Activated T-cell treated with anti-CD3 and anti-CD28 coated beads for 4 hours (primary cell): ENCODE measurements at regions not wholly inside any gene's neighbourhood (a gene's known extent, or its start where the extent isn't known, plus 50 kb on each side); places are given as distances from the start of the nearest gene placed in this dataset.
"Not testable (repeated sequence)": the region's sequence is repeated elsewhere in the genome, so short reads cannot be mapped to it uniquely, and the experiment has no call there.

Experiments used
- DNase-seq: peaks from one replicate; pipeline ENCODE4 v3.0.0-alpha.2; 2020

DNA sequence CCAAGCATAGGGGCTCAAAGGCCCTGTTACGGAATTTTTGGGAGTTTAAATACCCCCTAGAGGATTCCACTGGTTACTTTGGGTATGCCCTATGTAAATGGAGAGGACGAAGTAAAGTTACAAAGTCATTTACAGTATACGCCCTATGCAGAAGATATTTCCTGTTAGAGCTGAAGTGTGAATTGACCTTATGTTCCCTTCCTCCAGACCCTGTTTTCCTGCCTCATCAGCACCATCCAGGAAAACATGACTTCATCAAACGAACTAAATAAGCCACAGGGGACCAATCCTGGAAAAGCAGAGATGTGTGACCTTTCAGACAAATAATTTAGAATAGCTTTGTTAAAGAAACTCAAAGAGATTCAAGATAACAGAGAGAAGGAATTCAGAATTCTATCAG, 177.4 kb downstream of the SQOR start:
- DNase-seq: no peak

DNA sequence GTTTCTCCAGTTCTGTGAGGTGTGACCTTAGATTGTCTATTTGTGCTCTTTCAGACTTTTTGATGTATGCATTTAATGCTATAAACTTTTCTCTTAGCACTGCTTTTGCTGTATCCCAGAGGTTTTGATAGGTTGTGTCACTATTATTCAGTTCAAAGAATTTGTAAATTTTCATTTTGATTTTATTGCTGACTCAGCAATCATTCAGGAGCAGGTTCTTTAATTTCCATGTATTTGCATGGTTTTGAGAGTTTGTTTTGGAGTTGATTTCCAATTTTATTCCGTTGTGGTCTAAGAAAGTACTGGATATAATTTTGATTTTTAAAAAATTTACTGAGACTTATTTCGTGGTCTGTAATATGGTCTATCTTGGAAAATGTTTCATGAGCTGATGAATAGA, 182.7 kb downstream of the SQOR start:
- not testable (repeated sequence) for DNase-seq

DNA sequence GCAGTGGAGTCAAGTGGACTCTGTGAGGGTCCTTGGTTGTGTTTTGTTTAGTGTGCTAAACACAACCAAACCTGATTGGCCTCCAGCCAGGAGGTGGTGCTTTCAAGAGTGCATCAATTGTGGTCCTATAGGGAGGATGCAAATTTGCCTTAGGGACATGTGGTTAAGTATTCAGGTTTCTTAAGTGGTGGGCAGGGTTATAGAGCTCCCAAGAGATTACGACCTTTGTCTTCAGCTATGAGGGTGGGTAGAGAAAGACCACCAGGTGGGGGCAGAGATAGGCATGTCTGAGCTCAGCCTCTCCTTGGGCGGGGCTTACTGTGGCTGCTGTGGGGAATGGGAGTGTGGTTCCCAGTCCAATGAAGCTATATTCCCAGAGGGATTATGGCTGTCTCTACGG, 186.6 kb downstream of the SQOR start:
- DNase-seq: no peak

DNA sequence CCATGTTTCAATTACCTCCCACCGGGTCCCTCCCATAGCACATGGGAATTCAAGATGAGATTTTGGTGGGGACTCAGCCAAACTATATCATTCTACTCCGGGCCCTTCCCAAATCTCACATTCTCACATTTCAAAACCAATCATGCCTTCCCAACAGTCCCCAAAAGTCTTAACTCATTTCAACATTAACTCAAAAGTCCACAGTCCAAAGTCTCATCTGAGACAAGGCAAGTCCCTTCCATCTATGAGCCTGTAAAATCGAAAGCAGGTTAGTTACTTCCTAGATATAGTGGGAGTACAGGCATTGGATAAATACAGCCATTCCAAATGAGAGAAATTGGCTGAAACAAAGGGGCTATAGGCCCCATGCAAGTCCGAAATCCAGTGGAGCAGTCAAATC, 188.1 kb downstream of the SQOR start:
- not testable (repeated sequence) for DNase-seq

DNA sequence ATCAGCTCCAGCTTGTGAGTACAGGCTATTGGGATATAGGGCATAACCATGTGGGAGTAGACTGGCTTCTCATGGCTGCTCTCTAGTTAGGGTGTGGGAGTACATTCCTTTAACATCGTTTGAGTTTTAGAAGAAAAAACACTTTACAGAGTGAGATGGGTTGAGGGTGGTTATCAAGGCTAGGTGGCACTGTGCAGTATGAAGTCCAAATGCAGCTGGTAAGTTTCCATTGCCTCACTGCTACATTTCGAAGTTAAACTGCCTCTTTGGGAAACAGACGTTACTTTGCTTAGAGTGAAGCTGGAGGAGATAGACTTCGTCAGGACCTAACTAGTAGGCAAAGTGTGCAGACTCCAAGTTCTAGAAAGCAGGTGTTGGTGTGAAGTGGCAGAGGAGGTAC, 192.4 kb downstream of the SQOR start:
- no peak for DNase-seq

DNA sequence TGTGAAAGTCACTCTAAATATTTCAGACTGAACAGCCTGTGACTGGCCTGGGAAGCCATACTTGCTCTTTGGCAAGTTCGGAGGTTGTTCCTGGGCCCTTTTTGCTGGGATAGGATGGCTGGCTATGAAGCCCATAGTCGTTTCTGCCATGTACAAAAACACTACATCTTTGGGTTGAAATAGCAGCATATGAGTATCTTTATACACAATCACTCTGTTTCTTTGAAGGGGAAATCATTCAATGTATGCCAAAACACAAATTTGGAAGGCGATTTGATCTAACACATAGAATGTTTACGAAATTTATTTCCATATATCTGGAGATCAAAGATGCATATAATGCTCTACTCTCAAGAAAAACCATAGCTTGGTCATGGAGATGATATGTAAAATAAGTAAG, 192.9 kb downstream of the SQOR start:
- no peak for DNase-seq

DNA sequence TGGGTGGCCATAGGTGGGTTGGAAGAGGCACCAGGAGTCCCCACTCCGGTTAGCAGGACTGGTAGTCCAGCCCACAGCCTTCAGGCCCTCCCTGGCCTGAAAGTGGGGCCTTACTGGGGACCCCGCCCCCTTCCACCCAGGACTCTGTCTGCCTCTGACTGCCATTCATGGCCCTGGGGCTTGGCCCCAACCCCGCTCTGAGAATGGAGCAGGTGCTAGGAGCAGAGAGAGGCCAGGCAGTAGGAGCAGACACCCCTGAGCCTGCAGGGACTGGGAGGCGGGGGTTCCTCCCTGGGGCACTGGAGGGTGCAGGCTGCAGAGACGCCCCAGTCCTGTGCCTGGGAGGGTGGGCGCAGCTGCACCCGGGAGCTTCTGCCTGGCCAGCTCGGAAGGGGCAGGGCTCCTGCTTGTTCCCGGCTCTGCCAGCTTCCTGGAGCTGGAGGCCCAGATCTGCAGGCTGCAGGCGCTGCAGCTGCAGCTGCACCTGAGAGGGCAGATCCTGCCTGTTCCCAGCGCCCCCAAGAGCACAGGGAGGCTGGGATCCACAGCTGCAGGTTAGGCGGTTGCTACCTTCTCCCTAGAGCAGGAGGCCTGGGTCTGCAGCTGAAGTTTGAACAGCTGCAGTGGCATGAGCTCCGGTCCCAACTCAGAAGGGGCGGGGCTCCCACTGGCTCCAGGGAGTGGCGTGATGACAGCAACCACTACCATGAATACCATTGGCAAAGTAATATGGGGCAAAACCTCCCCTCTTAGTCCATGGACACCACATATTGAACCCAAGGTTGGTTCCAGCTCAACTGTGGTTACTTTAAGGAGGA, 194.7 kb downstream of the SQOR start:
- no peak for DNase-seq

DNA sequence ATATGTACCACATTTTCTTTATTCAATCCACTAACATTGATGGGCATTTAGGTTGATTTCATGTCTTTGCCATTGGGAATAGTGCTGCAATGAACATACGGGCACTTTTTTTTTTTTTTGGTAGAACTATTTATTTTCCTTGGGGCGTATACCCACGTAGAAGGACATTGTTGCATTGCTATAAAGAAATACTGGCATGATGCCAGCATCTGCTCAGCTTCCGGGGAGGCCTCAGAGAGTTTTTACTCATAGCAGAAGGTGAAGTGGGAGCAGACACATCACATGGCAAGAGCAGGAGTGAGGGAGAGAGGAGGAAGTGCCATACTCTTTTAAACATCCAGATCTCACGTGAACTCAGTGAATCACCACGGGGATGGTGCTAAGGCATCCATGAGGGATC, 197.0 kb downstream of the SQOR start:
- DNase-seq: no peak

DNA sequence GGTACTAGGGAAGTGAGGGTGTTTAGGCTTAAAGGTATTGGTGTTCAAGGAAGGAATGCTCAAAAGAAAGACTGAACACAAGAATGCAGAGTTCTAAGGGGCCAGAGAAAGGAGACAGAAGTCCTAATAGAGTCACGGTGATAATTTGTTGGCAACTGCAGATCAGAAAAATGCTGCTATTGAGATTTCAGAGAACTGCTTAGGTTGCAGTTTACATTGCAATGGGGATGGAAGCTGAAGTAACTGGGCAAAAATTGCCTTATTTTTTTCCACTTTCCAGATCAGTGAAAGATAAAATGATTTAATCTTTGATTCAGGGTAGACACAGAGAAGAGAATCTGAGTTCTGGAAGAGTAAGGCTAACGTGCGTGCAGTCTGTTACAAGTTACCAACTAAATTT, 199.8 kb downstream of the SQOR start:
- no peak for DNase-seq

DNA sequence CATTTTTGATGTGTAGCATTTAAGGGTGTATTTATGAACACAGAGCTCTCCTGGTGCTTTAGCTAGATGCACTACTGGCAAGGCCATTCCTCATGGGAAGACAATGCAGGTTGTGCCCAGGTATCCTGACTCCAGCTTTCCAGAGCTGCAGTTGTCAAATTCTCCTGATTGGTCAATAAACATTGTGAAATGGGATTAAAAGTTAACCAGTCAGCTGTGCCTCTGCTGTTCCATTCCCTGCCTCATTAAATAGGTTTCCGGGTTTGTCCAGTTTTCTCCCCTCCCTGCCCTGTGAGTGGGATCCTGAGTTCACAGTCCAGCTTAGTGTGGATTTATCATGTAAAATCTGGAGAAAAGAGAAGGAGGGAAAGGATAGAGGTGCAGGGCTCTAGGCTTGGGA, 207.3 kb downstream of the SQOR start:
- no peak for DNase-seq

DNA sequence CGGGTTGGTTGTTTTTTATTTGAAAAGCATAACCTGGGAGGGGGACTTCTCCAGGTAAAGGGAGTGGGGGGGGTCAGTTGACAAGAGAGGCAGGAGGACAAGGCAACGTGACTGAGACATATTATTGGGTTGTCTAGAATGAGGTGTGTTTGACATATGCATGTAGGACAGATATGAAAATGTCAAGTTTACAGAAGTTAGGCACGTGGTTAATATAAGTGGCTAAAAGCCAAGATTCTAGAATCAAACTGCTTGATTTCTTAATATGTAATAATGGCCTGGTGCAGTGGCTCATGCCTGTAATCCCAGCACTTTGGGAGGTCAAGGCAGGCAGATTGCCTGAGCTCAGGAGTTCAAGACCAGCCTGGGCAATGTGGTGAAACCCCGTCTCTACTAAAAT, 212.8 kb downstream of the SQOR start:
- no peak for DNase-seq

DNA sequence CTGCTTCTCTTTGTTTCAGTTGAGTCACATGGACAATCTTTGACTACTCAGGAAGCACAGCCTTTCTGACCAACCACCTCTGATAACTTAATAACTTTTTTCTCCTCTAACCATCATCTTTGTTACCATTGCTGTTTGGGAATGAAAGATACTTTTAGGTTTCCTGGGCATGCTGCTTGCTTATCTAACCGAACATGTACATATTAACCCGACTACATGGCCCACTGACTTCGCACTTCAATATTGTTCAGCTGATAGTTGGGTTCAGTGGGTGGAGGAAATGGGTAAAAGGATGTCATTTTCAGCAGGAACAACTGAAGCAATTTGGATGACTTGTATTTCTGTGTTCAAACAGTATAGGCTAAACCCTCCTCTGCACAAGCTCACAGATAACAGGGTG, 214.3 kb downstream of the SQOR start:
- DNase-seq: no peak

DNA sequence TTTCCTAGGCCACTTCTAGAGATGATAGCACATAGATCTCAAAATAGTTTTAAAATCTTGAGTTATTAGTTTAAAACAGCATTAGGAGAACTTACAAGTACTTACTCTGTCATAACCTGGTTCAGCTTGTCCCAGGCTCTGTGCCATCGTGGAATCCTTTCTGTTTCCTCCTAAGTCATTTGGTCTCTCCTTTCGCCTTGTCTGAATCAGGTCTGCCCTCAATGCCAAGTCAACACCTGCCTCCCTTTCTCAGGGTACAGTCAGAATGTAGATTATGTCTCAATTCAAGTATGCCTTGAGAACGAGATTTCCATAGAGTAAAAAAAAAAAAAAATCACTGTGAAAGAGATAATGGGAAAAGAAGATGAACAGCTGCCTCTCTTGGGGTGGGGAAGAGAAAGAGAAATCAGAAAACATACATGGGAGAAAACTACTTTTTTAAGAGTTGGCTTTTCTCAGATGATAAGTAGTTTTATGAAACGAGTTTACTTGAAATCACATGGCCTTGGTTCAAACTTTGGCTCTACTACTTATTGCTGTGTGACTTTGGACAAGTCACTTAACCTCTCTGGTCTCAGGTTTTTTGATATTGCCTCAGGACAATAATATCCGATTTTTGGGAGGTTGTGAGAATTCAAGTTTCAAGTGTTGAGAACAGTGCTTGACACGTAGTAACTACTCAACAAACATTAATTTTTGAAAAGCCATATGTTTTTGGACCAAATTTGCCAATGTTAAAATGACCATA, 219.8 kb downstream of the SQOR start:
- DNase-seq: no peak

DNA sequence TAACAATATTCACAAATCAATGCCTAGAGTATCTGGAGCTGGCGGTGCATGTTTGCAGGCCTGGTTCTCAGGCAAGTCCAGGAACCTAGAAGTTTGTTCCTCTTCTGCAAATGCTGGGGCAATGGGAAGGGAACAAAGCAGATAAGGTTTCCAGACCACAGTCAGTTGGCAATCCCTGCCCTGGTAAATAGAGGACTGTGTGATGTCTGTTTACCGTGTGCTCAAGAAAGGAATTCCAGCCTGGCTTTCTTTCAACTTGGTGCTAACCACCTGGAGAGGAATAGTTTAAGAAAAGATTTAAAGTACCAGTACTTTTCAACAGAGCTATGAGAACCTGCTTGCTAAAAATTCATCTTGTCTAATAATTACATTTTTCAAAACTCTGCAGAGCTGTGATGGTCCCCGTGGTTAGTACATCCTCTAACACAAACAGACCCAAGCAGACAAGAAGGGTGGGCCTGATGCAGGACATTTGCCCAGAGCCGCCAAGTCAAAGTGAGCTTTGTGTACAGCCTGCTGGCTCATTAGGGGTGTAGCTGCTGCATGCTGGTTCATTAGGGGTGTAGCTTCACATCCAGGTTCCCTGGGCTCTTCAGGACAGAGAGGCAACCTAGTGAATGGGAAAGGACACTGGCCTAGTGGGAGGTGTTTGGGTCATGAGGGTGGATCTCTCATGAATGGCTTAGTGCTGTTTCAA, 220.5 kb downstream of the SQOR start:
- no peak for DNase-seq

DNA sequence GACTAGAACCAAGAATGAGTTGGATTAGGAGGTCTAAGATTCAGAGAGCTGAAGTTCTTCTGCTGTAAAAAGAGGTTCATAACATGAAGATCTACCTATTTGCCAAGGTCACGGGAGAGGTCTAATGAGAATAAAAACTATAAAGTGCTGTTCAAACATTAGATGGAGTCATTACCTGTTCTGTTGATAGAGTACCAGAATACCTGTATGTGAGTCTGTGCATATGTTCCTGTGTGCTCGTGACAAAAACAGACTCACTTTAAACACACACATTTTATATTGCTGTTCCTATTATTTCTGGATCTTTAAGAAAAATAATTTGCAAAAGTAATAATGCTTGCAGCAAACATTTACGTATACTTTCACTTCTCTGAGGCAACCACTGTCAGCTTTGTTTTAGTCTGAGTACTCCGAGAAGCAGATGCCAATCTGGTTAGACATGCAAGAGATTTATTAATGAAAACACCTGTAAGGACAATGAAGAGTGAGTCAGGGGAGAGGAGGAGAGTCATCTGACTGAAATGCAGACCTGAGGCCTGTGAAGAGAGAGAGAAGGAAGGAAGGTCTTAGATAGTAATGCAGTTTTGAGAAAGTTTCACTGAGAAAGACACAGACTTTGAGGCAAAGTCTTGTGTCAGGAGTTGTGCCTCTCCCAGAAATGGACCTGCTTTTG, 221.2 kb downstream of the SQOR start:
- no peak for DNase-seq

DNA sequence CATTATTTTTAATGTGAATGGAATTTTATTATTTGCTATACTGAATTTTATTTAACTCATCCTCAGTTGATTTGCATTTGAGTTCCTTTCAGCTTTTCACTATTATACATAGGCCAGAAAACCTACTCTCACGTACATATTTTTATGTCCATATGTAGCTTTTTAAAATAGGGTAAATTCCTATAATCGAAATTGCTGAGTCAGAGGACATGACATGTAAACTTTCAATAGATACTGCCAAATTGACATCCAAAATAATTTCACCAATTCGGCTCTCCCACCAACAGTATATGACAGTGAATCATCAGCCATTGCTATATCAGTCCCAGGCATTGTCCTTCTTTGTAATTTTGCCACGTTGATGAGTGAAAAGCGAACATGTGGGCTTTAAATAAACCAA, 222.5 kb downstream of the SQOR start:
- DNase-seq: no peak

DNA sequence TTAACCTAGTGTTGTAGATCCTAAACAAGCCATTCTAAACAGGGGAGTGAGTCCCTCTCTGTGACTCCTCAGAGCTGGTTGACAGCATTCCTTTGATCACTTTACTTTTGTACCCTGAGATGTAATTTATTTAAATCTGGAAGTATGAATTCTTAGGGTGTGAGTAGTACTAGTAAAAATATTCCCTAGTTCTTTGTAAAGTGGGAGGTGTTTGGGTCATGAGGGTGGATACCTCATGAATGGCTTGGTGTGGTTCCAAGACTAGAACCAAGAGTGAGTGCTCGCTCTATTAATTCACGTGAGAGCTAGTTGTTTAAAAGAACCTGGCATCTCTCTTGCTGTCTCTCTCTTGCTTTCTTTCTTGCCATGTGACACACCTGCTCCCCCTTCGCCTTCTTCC, 223.7 kb downstream of the SQOR start:
- DNase-seq: no peak

DNA sequence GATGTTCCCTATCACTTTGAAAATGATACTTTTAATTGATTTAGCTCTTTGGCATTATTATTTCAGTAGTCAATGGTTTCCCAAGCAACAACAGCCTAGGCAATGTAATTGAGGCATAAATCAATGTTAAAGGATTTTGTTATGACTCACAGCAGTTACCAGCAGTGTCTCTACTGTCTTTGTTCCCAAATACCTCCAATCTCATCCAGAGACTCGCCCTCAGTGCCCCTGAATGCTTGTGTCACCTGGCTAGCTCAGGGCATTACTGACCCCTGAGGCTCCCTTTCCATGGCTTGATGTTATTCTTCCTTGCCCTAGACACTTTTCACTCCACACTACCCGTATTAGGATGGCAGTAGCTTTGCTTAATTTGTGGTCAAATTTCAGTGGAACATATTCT, 227.2 kb downstream of the SQOR start:
- DNase-seq: no peak

DNA sequence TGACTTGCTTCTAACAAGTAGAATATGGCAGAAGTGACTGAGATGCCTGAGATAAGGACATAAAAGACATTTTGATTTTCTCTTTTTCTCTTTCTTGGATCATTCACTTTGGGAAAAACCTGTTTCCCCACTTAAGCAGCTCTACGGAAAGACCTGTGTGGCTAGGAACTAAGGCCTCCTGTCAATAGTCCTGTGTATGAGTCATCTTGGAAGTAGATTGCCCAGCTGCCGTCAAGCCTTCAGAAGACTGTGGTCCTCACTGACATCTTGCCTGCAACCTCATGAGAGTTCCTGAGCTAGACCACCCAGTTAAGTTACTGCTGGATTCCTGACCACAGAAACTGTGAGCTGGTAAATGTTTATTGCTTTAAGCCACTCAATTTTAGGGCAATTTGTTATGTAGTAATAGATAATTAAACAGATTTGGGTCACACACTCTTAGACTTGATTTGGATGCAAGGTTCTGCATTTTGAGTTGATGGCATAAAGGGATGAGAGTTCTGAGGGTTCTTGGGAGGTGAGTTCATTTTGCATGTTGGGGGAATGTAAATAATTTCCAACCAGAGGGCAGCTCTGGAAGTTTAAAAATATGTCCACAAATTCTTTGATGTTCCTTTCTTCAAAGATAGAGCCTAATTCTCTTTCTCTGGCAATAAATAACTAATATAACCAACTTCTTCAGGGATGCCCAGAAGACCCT, 229.2 kb downstream of the SQOR start:
- no peak for DNase-seq

DNA sequence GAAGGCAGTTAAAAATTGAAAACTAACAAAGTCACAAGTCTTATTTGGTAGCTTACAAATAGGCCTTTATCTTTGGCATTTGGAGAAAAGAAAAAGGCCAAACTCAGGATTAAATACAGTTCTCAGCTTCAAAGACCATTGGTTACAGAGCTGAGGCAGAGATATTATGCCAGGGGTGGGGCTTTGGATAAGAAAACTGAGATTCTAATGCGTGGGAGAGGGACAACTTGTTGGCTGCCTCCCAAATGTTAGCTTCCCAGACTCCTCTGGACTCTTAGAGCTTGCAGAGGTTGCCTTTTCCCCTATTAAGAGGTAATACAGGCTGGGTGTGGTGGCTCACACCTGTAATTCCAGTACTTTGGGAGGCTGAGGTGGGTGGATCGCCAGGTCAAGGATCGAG, 231.8 kb downstream of the SQOR start:
- DNase-seq: no peak

DNA sequence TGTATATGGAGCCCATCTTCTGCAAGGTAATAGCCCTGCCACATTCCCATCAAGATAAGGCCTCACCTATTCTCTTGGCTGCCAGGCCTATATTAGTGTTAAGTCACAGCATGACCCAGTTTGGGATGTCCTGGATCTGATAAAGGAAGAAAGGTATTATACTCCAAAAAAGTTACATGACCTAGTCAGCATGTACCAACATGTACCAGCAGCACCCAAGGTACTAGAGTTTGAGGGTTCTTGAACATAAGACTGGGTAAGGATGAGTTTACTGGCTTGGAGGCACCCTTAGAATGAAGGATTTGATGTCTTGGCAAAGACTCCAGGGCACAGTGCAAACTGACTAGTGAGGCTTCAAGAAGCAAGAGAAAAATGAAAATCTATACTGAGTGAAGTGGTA, 232.5 kb downstream of the SQOR start:
- no peak for DNase-seq

DNA sequence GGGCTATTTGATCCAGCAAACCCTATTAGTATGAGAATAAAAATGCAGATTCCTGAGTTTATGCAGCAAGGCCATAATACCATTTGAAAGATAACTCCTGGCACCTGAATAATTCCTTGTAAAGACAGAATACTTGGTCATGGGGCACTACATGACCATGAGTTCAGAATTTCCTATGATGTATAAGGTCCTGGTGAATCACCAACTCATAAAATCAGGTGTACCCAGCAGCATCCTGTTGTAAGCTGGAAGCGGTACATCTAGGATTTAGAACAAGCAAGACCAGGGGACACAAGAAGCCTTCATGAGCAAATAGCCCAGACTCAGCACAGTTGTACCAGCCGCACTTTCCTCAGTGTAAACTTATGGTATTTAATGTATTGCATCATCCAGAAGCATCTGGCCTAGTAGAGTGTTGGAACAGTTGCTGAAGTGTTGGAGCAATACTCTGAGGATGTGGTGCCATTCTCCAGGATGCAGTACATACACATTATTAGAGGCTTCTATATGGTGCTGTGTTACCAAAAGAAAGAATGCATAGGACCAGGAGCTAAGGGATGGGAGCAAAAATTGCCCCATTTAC, 233.4 kb downstream of the SQOR start:
- no peak for DNase-seq
